CD1c-positive myeloid dendritic cell (primary cell): ENCODE measurements at regions not wholly inside any gene's neighbourhood (a gene's known extent, or its start where the extent isn't known, plus 50 kb on each side); places are given as distances from the start of the nearest gene placed in this dataset.
"Not testable (repeated sequence)": the region's sequence is repeated elsewhere in the genome, so short reads cannot be mapped to it uniquely, and the experiment has no call there.

Experiments used
- DNase-seq: peaks from one replicate; pipeline ENCODE4 v3.0.0-alpha.2; 2016; ENCODE audit errors: extremely low spot score

GRCh38 chr12:25872137-25872536, 86.3 kb upstream of the RASSF8 start:
- DNase-seq = no peak

GRCh38 chr12:25875661-25876060, 82.8 kb upstream of the RASSF8 start:
- no peak for DNase-seq

DNA sequence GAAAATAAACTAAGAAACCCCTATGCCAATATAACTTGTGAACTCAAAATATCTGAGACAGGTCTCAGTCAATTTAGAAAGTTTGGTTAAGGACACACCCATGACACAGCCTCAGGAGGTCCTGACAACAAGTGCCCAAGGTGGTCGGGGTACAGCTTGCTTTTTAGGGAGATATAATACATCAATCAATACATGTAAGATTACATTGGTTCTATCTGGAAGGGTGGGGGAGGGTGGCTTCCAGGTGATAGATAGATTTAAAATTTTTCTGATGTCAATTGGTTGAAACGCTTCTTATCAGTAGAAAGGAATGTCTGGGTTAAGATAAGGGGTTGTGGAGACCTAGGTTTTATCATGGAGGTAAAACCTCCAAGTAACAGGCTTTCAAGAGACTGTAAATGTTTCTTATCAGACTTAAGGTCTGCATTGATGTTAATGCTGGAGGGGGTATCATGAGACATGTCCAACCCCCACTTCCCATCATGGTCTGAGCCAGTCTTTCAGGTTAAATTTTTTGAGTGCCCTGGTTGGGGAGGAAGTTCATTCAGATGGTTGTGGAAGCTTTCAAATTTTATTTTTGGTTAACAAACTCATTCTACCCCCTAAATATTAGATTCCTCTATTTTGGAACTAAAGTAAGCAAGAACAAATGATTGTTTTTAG, 82.0 kb upstream of the RASSF8 start:
- no peak for DNase-seq

DNA sequence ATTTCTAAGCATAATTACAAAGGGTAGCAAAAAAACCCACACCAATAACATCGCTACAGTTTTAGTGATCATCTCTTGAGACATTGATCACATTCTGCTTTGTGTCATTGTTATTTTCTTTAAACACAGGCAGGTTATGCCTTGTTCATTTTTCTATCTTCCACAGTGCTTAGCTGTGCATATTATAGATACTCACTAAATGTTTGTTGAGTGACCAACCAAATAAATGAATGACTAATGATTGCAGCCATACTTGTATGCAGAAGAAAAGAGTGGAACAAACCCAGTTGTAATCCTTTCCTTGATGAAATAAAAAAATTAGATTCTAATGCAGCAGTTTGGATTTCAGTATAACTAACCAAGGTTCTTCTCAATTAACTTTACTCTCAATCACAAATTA, 81.0 kb upstream of the RASSF8 start:
- DNase-seq = no peak

DNA sequence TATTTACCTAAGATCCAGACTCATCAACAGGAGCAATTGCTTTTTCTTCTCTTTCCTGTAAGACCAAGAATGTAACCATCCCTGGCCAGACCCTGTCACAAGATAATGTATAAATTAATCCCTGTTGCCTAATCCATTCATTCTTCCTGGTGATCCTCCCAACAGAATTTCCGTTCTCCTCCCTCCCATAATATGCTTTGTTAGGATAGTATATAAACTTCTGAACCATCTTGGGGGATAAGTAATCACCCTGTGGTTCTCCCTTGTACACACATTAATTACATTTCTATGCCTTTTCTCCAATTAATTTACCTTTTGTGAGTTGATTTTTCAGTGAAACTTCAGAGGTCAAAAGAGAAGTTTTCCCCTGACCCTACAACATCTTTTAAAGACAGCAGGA, 76.2 kb upstream of the RASSF8 start:
- DNase-seq = no peak

DNA sequence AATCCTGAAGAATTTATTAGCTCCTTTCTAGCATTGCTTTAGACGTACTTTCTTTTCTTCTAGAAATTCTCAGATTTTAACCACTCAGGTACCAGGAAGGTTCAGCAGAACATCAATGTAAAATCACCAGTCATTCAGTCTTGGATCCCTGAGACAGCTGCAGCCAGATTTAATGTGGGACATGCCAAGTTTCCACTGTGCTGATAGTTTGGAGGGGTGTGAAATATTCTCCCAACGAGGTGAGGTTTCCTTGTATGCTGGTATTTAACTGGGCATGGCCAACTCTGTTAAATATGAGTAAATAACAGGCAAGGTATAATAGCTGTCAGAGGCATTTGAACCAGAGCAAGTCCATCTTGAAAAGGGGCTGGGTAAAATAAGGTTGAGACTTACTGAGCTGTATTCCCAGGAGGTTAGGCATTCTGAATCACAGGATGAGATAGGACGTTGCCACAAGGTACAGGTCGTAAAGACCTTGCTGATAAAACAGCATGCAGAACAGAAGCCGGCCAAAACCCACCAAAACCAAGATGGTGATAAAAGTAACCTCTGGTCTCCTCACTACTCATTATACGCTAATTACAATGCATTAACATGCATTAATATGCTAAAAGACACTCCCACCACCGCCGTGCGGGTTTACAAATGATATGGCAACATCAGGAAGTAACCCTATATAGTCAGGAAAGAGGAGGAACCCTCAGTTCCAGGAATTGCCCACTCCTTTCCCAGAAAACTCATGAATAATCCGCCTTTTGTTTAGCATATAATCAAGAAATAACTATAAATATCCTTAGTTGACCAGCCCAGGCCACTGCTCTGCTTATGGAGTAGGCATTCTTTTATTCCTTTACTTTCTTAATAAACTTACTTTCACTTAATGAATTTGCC, 75.2 kb upstream of the RASSF8 start:
- DNase-seq = no peak

DNA sequence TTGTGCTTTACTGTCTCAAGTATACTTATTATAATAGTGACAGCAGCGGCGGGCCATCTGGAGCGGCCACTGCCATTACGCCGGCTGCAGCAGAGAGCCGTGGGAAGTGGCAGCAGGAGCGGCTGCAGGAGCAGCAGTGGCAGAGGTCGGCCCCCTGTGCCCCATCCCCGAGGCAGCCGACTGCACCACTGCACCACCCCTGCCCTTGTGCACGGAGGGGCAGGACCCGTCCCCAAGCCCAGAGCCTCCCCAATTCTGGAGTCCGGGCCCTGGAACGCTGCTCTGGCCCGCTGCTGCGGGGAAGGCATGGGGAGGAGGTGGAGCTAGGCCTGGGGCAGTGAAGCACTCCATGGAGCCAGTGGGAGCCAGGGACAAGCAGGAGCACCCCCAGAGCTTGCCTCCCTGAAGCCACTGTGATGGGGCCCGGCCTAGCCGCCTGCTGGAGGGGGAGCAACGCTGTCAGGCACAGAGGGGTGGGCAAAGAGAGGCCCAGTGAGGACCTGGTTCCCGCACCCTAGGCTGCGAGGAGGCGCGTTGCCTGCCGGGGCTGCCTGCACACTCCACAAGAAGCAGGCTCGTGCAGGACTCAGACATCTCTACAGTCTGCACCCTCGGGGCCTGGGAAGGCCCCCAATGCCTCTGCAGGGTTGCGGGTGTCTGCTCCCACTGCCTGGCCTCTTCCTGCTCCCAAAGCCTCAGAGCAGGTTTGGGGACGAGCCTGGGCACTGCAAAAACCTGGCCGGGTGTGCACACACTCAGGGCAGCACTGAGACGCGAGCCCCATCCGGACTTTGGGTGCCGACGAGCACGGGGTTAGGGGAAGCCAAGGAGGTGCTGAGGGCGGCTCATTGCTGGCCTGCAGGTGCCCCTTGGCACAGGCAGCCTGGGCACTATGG, 74.2 kb upstream of the RASSF8 start:
- DNase-seq = no peak

DNA sequence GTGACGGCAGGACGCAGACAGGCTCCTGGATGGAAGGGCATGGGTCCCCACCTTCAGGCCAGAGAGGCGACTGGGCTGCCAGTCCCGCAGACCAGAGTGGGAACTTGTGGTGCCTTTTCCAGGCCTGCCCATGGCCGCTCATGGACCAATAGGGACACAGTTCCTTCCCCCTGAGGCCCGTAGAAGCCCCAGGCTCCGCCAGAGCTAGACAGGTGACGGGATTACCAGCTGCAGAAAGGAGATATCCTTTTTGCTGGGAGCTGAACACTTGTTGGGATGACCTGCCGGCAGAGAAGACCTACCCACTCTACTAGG, 73.6 kb upstream of the RASSF8 start:
- no peak for DNase-seq

- no peak for DNase-seq
Measured at GRCh38 chr12:25886396-25886795, 72.1 kb upstream of the RASSF8 start.

DNA sequence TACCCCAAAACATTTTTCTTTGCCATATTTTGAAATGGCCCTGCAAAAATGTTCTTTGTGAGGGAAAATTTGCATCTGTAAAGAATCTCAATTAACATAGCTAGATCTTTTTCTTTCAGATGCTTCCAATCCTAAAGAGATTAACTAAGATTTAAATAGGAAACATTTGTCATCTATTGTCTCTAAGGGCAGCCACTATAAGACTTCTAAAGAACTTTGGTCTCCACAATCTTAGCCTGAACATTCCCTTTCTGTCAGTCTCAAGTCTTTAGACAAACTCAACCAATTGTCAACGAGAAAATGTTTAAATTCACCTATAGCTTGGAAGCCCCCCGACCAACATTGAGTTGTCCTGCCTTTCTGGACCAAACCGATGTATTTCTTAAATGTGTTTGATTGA, 71.1 kb upstream of the RASSF8 start:
- DNase-seq = no peak

GRCh38 chr12:25889185-25889584, 69.3 kb upstream of the RASSF8 start:
- DNase-seq = no peak

DNA sequence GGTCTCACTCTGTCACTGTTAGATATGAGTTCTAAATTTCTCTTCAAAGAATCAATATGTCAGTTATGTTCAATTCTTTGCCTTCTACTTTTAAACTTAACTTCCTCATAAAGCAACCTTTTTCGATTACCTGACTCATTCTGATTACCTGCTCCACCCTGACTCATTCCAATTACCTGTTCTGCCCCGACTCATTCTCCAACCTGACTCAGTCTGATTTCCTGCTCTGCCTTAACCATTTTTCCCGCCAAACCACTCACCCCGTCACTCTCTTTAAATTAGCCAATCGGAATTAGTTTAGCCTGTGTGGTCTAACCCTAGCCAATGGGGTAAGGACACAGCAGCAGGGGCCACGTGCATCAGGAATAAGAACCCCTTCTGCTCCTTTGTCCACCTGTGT, 67.4 kb upstream of the RASSF8 start:
- DNase-seq = not testable (repeated sequence)

DNA sequence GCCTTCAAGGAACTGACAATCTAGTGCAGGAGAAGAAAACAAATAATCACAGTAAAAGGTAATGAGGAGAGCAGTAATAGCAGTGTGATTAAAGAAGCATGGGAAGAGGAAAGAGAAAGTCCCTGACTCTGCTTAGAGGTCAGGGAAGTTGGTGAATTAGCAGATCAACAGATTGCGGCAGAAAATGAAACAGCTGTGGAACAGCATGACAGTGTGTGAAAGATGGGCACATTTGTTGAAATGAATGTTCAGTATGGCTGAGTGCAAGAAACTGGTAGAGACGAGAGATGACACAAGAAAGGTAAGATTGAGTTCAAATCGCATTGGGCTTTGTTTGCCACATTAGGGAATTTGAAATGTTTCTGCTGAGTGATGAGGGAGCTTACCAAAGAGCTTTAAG, 63.7 kb upstream of the RASSF8 start:
- no peak for DNase-seq

GRCh38 chr12:25896981-25897380, 61.5 kb upstream of the RASSF8 start:
- DNase-seq = no peak

GRCh38 chr12:25903603-25904245, 54.8 kb upstream of the RASSF8 start:
- no peak for DNase-seq

DNA sequence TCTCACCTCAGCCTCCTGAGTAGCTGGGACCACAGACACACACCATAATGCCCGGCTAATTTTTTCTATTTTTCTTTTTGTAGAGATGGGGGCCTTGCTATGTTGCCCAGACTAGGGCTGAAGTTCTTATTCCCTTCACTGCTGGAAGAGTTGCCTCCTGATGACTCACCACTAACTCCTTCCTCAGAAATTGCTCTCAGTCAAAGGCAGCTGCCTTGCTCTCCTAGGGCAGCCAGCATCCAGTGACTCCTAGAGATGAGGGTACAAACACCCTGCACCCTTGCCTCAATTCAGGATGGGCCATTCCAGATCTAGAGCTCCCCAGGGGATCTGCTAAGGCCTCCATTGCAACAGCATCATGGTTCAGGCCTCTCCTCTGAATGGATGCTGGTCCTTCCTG, 54.0 kb upstream of the RASSF8 start:
- DNase-seq = no peak

DNA sequence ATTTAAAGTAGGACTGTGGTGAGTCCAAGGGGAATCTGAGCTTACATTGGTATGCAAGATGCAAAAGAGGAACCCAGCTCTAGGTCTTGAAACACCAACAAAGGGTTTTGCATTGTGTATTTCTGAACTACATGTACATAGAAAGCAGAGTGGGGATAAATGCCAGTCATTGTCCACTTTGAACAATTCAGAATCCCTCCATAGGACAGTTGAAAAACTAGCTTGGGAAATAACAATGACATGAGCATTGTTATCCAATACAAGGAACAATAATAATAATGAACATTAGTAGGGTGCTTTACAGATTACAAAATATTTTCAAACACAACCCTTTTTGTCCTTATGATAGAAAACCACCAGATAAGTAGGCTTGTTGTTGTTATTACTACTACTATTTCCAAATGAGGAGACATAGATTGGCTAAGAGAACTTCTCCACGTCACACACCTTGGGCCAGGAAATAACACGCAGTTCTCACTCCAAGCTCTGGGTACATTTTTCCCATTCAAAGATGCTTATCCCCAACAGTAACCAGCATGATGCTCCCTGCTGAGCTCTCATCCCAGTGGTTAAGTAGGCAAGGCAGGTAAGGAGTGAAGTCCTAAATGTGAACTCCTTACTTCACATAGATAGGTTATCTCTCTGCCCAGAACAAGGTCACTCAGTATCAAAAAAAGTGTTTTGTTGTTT, 51.7 kb upstream of the RASSF8 start:
- no peak for DNase-seq
